Liver (tissue), 8 donors: ENCODE measurements at regions not wholly inside any gene's neighbourhood (a gene's known extent, or its start where the extent isn't known, plus 50 kb on each side); places are given as distances from the start of the nearest gene placed in this dataset.

ENCODE experiments used
- DNase-seq: peaks from one replicate; pipeline ENCODE4 v3.0.0-alpha.2; 2017; ENCODE audit warnings: low spot score
- H3K27ac ChIP-seq, 2 donors: one replicate each; pipeline ENCODE4 v1.7.0; 2013; ENCODE audit warnings: inconsistent platforms in 2 of 2, low read length in 2 of 2, control low read depth in 1 of 2, low read depth in 1 of 2, mild to moderate bottlenecking in 1 of 2
- H3K27me3 ChIP-seq, 4 donors: one replicate each; pipeline versions ENCODE4 v1.6.1 to v1.7.0; 2013; ENCODE audit warnings: low read length in 3 of 4, inconsistent platforms in 1 of 4, mild to moderate bottlenecking in 1 of 4, moderate library complexity in 1 of 4; ENCODE audit not compliant: control insufficient read depth in 4 of 4, insufficient read depth in 4 of 4
- H3K36me3 ChIP-seq, 4 donors: one replicate each; pipeline versions ENCODE4 v1.6.1 to v1.7.0; 2013; ENCODE audit warnings: low read length in 3 of 4, mild to moderate bottlenecking in 3 of 4, low read depth in 1 of 4, moderate library complexity in 1 of 4; ENCODE audit not compliant: control insufficient read depth in 4 of 4, insufficient read depth in 3 of 4
- H3K4me1 ChIP-seq, 4 donors: one replicate each; pipeline versions ENCODE4 v1.6.1 to v1.7.0; 2013; ENCODE audit warnings: low read length in 3 of 4, mild to moderate bottlenecking in 3 of 4, moderate library complexity in 1 of 4; ENCODE audit not compliant: control insufficient read depth in 4 of 4, insufficient read depth in 4 of 4
- H3K4me3 ChIP-seq, 3 donors: one replicate each; pipeline versions ENCODE4 v1.6.1 to v1.7.0; 2013; ENCODE audit warnings: low read length in 3 of 3, control low read depth in 1 of 3, low read depth in 1 of 3, mild to moderate bottlenecking in 1 of 3
- H3K9ac ChIP-seq, 2 donors: one replicate each; pipeline ENCODE4 v1.7.0; 2013; ENCODE audit warnings: low read length in 2 of 2, mild to moderate bottlenecking in 2 of 2, moderate library complexity in 2 of 2, control low read depth in 1 of 2, low read depth in 1 of 2
- H3K9me3 ChIP-seq, 4 donors: one replicate each; pipeline versions ENCODE4 v1.6.1 to v1.7.0; 2013; ENCODE audit warnings: low read length in 3 of 4; ENCODE audit not compliant: control insufficient read depth in 4 of 4
- EGR1 ChIP-seq, 2 donors: IDR thresholded peaks; 2 replicates each; pipeline ENCODE4 v1.6.1; 2016 to 2018; ENCODE audit warnings: antibody characterized with exemption in 2 of 2, low read depth in 2 of 2
- FOXA1 ChIP-seq: IDR thresholded peaks from 2 replicates; pipeline ENCODE4 v1.6.1; 2016; ENCODE audit warnings: antibody characterized with exemption
- FOXA2 ChIP-seq: IDR thresholded peaks from 2 replicates; pipeline ENCODE4 v1.6.1; 2016; ENCODE audit warnings: antibody characterized with exemption
- GABPA ChIP-seq, 2 donors: IDR thresholded peaks in 1 of 2; conservative IDR thresholded peaks in 1 of 2; 2 replicates each; pipeline ENCODE4 v1.6.1; 2016; ENCODE audit warnings: antibody characterized with exemption in 2 of 2, mild to moderate bottlenecking in 1 of 2, moderate library complexity in 1 of 2
- HNF4A ChIP-seq, 2 donors: conservative IDR thresholded peaks; 2 replicates each; pipeline ENCODE4 v1.6.1; 2016; ENCODE audit warnings: antibody characterized with exemption in 2 of 2, mild to moderate bottlenecking in 2 of 2
- HNF4G ChIP-seq: IDR thresholded peaks from 2 replicates; pipeline ENCODE4 v1.6.1; 2016; ENCODE audit warnings: antibody characterized with exemption
- JUND ChIP-seq, 2 donors: IDR thresholded peaks; 2 replicates each; pipeline ENCODE4 v1.6.1; 2016; ENCODE audit warnings: antibody characterized with exemption in 2 of 2
- MAX ChIP-seq: IDR thresholded peaks from 2 replicates; pipeline ENCODE4 v1.6.1; 2016; ENCODE audit warnings: antibody characterized with exemption
- NR2F2 ChIP-seq: IDR thresholded peaks from 2 replicates; pipeline ENCODE4 v1.6.1; 2016; ENCODE audit warnings: antibody characterized with exemption
- RAD21 ChIP-seq, 2 donors: IDR thresholded peaks; 2 replicates each; pipeline ENCODE4 v1.6.1; 2016; ENCODE audit warnings: antibody characterized with exemption in 2 of 2, mild to moderate bottlenecking in 2 of 2
- REST ChIP-seq: IDR thresholded peaks from 2 replicates; pipeline ENCODE4 v1.6.1; 2016; ENCODE audit warnings: antibody characterized with exemption, mild to moderate bottlenecking
- RXRA ChIP-seq, 2 donors: IDR thresholded peaks; 2 replicates each; pipeline ENCODE4 v1.6.1; 2017 to 2018; ENCODE audit warnings: antibody characterized with exemption in 2 of 2, mild to moderate bottlenecking in 1 of 2
- SP1 ChIP-seq: IDR thresholded peaks from 2 replicates; pipeline ENCODE4 v1.6.1; 2018; ENCODE audit warnings: antibody characterized with exemption, mild to moderate bottlenecking
- TAF1 ChIP-seq: conservative IDR thresholded peaks from 2 replicates; pipeline ENCODE4 v1.6.1; 2016; ENCODE audit warnings: antibody characterized with exemption, mild to moderate bottlenecking
- ZBTB33 ChIP-seq: IDR thresholded peaks from 2 replicates; pipeline ENCODE4 v1.6.1; 2016; ENCODE audit warnings: antibody characterized with exemption
- WGBS: extraction: QIAGEN DNeasy Blood & Tissue Kit; methylation state at CpG from one replicate; pipeline ENCODE4 v1.1.7; 2013; 5-methylcytosine and 5-hydroxymethylcytosine counted together
- TF ChIP-seq, protein P1 (sequence below): fragments of 150-350 bp; IDR thresholded peaks from 2 replicates; pipeline ENCODE4 v1.5.1; 2017; ENCODE audit warnings: improper control_type of control experiment, low read depth, low read length; ENCODE audit not compliant: missing input control
- TF ChIP-seq, protein P2 (sequence below): IDR thresholded peaks from 2 replicates; pipeline ENCODE4 v1.6.1; 2016; ENCODE audit warnings: antibody characterized with exemption
- donor health status: healthy.
- donor health status: healthy.
- donor health status: healthy.
- donor health status: healthy.
- donor health status: healthy.

DNA sequence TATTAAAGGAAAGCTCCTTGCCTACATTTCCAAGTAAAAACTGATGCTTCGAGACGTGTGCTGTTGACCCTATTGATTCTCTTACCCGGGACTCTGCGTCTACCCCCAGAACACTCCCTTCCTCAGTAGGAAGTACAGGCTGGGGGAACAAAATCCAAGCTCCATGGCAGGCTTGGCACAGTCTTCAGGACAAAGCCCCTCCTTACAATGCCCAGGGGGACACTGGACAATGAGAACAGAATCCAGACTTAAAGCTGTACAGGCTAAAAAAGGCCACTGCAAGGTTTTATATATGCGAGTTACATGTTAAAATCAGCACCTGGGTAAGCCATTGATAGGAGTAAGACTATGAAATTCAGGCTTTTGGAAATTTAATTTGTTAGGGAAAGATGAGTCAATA, 250.6 kb upstream of the DAPK1 start:
- WGBS, result 93% methylated on average over 5 of the region's 5 CpGs
- Histone ChIP-seq H3K9me3 (no peaks in the 10 kb centered on the region), H3K4me1 (peaks cover 0 to 6% (median 0%) of the 10 kb centered on the region in 4 donors), H3K27me3 (peaks cover 0 to 3% (median 0%) of the 10 kb centered on the region in 4 donors), H3K27ac (no peak overlapping the region), H3K9ac (no peak overlapping the region), H3K4me3 (no peak overlapping the region), H3K36me3 (no peaks in the 10 kb centered on the region)
- TF ChIP-seq, protein P1, sequence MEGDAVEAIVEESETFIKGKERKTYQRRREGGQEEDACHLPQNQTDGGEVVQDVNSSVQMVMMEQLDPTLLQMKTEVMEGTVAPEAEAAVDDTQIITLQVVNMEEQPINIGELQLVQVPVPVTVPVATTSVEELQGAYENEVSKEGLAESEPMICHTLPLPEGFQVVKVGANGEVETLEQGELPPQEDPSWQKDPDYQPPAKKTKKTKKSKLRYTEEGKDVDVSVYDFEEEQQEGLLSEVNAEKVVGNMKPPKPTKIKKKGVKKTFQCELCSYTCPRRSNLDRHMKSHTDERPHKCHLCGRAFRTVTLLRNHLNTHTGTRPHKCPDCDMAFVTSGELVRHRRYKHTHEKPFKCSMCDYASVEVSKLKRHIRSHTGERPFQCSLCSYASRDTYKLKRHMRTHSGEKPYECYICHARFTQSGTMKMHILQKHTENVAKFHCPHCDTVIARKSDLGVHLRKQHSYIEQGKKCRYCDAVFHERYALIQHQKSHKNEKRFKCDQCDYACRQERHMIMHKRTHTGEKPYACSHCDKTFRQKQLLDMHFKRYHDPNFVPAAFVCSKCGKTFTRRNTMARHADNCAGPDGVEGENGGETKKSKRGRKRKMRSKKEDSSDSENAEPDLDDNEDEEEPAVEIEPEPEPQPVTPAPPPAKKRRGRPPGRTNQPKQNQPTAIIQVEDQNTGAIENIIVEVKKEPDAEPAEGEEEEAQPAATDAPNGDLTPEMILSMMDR, result no peak
- no peak for DNase-seq

- H3K27me3 ChIP-seq, result peaks cover 0 to 3% (median 0%) of the 10 kb centered on the region in 4 donors
- WGBS, result 61% methylated on average over 3 of the region's 3 CpGs
- H3K4me1 ChIP-seq, result peaks cover 0 to 6% (median 0%) of the 10 kb centered on the region in 4 donors
- H3K9ac ChIP-seq, result no peak overlapping the region
- no peak overlapping the region for H3K4me3 ChIP-seq
- H3K9me3 ChIP-seq, result no peaks in the 10 kb centered on the region
- no peaks in the 10 kb centered on the region for H3K36me3 ChIP-seq
- no peak for TF ChIP-seq HNF4G
- TF ChIP-seq FOXA2, result no peak
- TF ChIP-seq TAF1, result no peak
- TF ChIP-seq, protein P2, sequence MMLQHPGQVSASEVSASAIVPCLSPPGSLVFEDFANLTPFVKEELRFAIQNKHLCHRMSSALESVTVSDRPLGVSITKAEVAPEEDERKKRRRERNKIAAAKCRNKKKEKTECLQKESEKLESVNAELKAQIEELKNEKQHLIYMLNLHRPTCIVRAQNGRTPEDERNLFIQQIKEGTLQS, result no peak
- TF ChIP-seq HNF4A (conservative IDR thresholded peaks at IDR 0.05), result no peak
- no peak for TF ChIP-seq NR2F2
- no peak for TF ChIP-seq MAX
- TF ChIP-seq GABPA (IDR thresholded peaks at IDR 0.05 in 1 of 2, conservative IDR thresholded peaks at IDR 0.05 in 1 of 2), result no peak
- no peak for TF ChIP-seq JUND (IDR thresholded peaks at IDR 0.05)
- no peak for TF ChIP-seq EGR1 (IDR thresholded peaks at IDR 0.05; ENCODE audit: low read depth in 2 of 2)
- no peak for TF ChIP-seq REST
- no peak for TF ChIP-seq RXRA (IDR thresholded peaks at IDR 0.05)
- no peak for TF ChIP-seq SP1
- TF ChIP-seq FOXA1, result no peak
- TF ChIP-seq ZBTB33, result no peak
- TF ChIP-seq, protein P1, result no peak
- no peak for TF ChIP-seq RAD21 (IDR thresholded peaks at IDR 0.05)
- no peak for DNase-seq
- no peak overlapping the region for H3K27ac ChIP-seq
These were observed 248.6 kb upstream of the DAPK1 start for GRCh38 chr9:87249029-87249428.
